HG03521 (cell line): ENCODE measurements at regions not wholly inside any gene's neighbourhood (a gene's known extent, or its start where the extent isn't known, plus 50 kb on each side); places are given as distances from the start of the nearest gene placed in this dataset.

ENCODE experiments used
- ATAC-seq: cut with Tn5 transposase; IDR thresholded peaks from one replicate; pipeline ENCODE4 v1.9.1; 2021; ENCODE audit warnings: mild to moderate bottlenecking, moderate library complexity; ENCODE audit not compliant: unreplicated experiment

- no peak for ATAC-seq
Measured at GRCh38 chr3:148333091-148333490, 364.6 kb upstream of the AGTR1 start.

GRCh38 chr3:148335612-148336011, 362.1 kb upstream of the AGTR1 start:
- no peak for ATAC-seq

- no peak for ATAC-seq
Measured at GRCh38 chr3:148343416-148343815, 354.3 kb upstream of the AGTR1 start.

- ATAC-seq, result no peak
Measured at GRCh38 chr3:148344521-148344920, 353.2 kb upstream of the AGTR1 start.

- ATAC-seq, result no peak
Measured at GRCh38 chr3:148360051-148360450, 337.7 kb upstream of the AGTR1 start.

GRCh38 chr3:148366743-148367410, 330.8 kb upstream of the AGTR1 start:
- ATAC-seq, result no peak

- no peak for ATAC-seq
Measured at GRCh38 chr3:148367756-148368155, 329.9 kb upstream of the AGTR1 start.

GRCh38 chr3:148369381-148369780, 328.3 kb upstream of the AGTR1 start:
- no peak for ATAC-seq

- no peak for ATAC-seq
Measured at GRCh38 chr3:148372206-148372875, 325.4 kb upstream of the AGTR1 start.

GRCh38 chr3:148373961-148374360, 323.7 kb upstream of the AGTR1 start:
- ATAC-seq, result no peak

GRCh38 chr3:148379763-148380382, 317.8 kb upstream of the AGTR1 start:
- ATAC-seq, result peak; percentile 82

GRCh38 chr3:148381051-148381450, 316.7 kb upstream of the AGTR1 start:
- no peak for ATAC-seq

GRCh38 chr3:148389916-148390315, 307.8 kb upstream of the AGTR1 start:
- no peak for ATAC-seq

GRCh38 chr3:148395821-148396220, 301.9 kb upstream of the AGTR1 start:
- no peak for ATAC-seq

GRCh38 chr3:148400754-148401153, 296.9 kb upstream of the AGTR1 start:
- no peak for ATAC-seq

- ATAC-seq, result no peak
Measured at GRCh38 chr3:148408667-148409066, 289.0 kb upstream of the AGTR1 start.

GRCh38 chr3:148420242-148420641, 277.5 kb upstream of the AGTR1 start:
- ATAC-seq, result no peak

- no peak for ATAC-seq
Measured at GRCh38 chr3:148428862-148429605, 268.7 kb upstream of the AGTR1 start.

- ATAC-seq, result no peak
Measured at GRCh38 chr3:148433665-148434064, 264.0 kb upstream of the AGTR1 start.

GRCh38 chr3:148435534-148435933, 262.2 kb upstream of the AGTR1 start:
- ATAC-seq, result no peak

- ATAC-seq, result peak; percentile 53
Measured at GRCh38 chr3:148439254-148439822, 258.4 kb upstream of the AGTR1 start.
